ENCODE measurements at regions not wholly inside any gene's neighbourhood (a gene's known extent, or its start where the extent isn't known, plus 50 kb on each side); places are given as distances from the start of the nearest gene placed in this dataset.

DNA sequence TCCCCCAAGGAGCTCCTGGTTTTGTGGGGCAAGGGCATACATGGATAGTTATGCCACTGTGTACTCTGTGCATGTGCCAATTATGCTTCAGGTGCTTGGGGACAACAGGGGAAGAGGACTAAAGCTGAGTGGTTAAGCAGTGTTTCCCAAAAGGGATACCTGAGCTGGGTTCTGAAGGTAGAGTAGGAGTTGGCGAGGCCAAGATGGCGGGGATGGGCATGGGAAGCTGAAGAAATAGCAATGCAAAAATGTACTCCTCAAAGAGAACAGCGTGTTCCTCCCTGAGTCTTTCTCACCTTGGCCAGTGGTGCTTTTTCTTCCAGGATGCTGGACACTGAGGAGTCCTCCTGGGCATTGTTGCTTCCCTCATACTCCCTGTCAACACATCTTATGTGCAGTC, 90.0 kb upstream of the LARGE1 start:
- no peak for DNase-seq (ENCODE audit: low spot score)
- TF ChIP-seq, protein P1, sequence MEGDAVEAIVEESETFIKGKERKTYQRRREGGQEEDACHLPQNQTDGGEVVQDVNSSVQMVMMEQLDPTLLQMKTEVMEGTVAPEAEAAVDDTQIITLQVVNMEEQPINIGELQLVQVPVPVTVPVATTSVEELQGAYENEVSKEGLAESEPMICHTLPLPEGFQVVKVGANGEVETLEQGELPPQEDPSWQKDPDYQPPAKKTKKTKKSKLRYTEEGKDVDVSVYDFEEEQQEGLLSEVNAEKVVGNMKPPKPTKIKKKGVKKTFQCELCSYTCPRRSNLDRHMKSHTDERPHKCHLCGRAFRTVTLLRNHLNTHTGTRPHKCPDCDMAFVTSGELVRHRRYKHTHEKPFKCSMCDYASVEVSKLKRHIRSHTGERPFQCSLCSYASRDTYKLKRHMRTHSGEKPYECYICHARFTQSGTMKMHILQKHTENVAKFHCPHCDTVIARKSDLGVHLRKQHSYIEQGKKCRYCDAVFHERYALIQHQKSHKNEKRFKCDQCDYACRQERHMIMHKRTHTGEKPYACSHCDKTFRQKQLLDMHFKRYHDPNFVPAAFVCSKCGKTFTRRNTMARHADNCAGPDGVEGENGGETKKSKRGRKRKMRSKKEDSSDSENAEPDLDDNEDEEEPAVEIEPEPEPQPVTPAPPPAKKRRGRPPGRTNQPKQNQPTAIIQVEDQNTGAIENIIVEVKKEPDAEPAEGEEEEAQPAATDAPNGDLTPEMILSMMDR (IDR thresholded peaks at IDR 0.05; ENCODE audit: extremely low read depth, missing control alignments), result no peak

DNA sequence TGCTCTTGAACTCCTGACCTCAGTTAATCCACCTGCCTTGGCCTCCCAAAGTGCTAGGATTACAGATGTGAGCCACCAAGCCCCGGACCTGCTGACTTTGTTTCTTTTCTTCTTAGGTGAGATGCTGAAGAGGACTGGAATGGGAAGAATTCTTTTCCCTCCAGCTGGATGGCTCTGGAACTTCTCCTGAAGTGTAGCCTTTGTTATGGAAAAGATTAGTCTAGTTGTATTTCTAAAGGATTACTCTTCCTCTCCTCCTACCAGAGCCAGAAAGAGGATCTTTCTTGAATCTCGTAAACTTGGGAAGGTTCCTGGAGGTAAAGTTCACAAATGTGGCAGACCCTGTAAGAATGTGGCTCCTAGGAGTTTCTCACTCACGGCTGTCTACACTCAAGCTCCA, 95.4 kb upstream of the LARGE1 start:
- no peak for DNase-seq (ENCODE audit: low spot score)
- TF ChIP-seq, protein P1 (IDR thresholded peaks at IDR 0.05; ENCODE audit: extremely low read depth, missing control alignments), result no peak

DNA sequence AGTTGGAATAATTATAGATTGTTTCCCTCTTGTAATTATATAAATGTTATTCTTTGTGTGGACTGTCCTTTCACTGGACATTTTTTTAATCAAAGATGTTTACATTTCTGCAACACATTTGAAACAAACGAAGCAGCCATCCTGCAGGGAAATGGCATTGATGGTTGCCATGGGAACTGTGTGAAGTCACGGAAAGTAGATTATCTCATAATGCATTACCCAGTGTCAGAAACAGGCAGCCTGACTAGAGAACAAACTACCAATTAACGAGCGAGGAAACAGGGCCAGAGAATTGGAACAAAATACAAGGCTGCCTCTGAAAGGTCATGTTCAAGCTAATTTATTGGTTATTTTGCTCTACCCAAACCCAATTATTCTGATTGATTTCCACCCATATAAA, 96.9 kb upstream of the LARGE1 start:
- no peak for DNase-seq (ENCODE audit: low spot score)
- TF ChIP-seq, protein P1 (IDR thresholded peaks at IDR 0.05; ENCODE audit: extremely low read depth, missing control alignments), result no peak

DNA sequence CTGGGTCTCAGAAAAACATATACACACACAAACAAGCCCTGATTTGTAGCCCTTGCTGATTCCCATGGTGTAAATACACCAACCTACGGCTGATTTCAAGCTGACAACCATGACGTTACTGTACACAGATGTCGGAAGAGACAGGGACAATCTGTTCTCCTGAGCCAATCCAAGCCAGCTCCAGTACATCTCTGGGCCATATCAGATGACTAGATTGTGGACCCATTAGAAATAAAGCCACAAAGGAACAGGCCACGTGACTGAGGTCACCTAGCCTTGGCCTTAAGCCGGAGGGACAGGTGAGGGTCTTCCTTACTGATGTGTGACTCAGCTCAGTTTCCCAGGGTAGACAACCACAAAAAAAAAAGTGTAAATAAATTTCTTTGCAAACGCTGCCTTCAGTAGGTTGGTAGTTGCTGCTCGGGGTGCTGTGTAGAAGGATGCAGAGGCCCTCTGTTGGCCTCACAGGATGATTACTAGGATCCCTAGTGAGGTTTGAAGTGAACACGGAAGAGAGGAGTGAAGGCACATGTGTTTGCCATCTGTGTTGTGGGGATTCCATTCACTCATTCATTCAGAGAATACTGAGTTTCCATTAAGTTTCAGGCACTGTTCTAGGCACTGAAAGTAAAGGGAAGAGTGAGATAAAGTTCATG, 99.0 kb upstream of the LARGE1 start:
- TF ChIP-seq, protein P1 (IDR thresholded peaks at IDR 0.05; ENCODE audit: extremely low read depth, missing control alignments), result no peak
- no peak for DNase-seq (ENCODE audit: low spot score)

DNA sequence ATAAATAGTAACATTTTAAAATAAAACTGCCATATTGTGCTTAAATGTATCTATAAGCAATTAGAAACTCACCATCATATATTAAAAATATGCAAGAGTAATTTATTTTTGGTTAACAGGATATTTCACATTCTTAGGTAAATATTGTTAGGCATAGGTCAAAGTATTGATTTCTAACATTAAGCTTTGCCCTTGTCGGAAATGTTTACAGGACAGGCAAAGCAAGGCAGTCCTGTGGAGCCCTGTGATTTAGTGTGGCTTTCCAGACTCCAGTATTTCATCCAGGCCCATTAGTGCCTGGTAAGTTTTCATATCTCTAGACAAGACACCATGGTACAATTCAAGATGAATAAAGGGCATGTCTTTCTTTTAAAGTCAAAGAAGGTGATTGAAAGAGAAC, 114.9 kb upstream of the LARGE1 start:
- TF ChIP-seq, protein P1 (IDR thresholded peaks at IDR 0.05; ENCODE audit: extremely low read depth, missing control alignments), result no peak
- no peak for DNase-seq (ENCODE audit: low spot score)

DNA sequence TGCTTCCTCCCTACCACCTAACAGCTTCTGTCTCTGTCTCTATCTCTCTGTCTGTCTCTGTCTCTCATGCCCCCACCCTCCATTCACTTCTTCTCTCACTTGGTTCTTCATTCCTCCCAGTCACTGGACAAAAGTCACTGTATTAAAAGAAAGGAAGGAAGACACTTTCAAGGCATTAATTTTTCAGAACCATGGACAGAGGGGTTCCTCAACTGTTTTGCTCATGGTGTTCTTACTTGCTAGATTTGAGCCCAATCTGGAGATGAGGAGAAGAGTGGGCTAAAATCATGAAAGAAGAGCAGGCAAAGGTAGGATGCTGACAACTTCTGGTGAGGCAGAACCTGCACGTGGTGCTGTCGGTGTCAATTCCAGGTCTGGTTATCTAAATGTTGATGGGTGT, 116.7 kb upstream of the LARGE1 start:
- DNase-seq (ENCODE audit: low spot score), result no peak
- TF ChIP-seq, protein P1 (IDR thresholded peaks at IDR 0.05; ENCODE audit: extremely low read depth, missing control alignments), result no peak

DNA sequence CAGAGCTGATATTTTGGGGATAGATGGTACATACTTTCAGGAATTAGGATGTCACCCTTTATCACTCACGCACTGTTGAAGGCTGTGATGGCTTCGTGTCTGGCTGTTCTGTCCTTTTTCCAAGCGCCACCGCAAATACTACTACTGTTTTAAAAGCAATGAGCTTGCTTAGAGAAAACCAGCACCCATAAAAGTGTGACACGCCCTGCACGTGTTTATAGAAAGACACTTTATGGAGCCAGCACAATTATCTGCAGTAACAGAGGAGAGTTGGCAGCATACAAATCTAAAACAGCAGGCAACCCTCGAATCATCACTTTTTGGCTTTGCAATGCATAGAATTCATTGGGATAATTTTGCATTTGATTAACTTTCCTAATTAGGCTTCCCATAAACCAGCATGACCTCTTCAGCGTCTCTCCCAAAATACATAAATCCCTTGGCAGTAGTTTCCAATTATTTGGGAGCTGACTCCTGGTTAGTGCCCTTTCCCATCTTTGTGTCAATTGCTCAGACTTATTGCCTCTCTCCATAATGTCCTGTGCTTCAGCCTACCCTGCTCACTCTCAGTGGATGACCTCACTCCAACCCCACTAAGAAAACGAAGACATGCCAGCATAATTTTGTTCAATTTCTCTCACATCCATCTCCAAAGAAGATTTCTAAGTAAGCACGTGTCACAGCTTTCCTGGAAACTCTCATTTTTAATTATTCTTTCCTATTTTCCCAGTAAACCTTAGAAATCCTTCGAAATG, 118.7 kb upstream of the LARGE1 start:
- no peak for DNase-seq (ENCODE audit: low spot score)
- TF ChIP-seq, protein P1 (IDR thresholded peaks at IDR 0.05; ENCODE audit: extremely low read depth, missing control alignments), result no peak

Measured in GM20000 (cell line).